Ishikawa (cell line): ENCODE measurements at regions not wholly inside any gene's neighbourhood (a gene's known extent, or its start where the extent isn't known, plus 50 kb on each side); places are given as distances from the start of the nearest gene placed in this dataset.

Experiments used
- CEBPB ChIP-seq: IDR thresholded peaks from 2 replicates; pipeline ENCODE4 v1.6.1; 2012
- CREB1 ChIP-seq: IDR thresholded peaks from 2 replicates; pipeline ENCODE4 v1.6.1; 2012; ENCODE audit warnings: low read depth
- EGR1 ChIP-seq: IDR thresholded peaks from 2 replicates; pipeline ENCODE4 v1.6.1; 2012
- EP300 ChIP-seq: IDR thresholded peaks from 2 replicates; pipeline ENCODE4 v1.6.1; 2012; ENCODE audit warnings: borderline replicate concordance
- FOXM1 ChIP-seq: IDR thresholded peaks from 2 replicates; pipeline ENCODE4 v1.6.1; 2012; ENCODE audit warnings: low read depth, borderline replicate concordance
- NFIC ChIP-seq: IDR thresholded peaks from 2 replicates; pipeline ENCODE4 v1.6.1; 2012
- RAD21 ChIP-seq: IDR thresholded peaks from 2 replicates; pipeline ENCODE4 v1.6.1; 2012; ENCODE audit warnings: low read depth
- TAF1 ChIP-seq: IDR thresholded peaks from 2 replicates; pipeline ENCODE4 v1.6.1; 2012; ENCODE audit warnings: low read depth, mild to moderate bottlenecking
- TCF12 ChIP-seq: IDR thresholded peaks from 2 replicates; pipeline ENCODE4 v1.6.1; 2012; ENCODE audit warnings: low read depth
- TEAD4 ChIP-seq: IDR thresholded peaks from 2 replicates; pipeline ENCODE4 v1.6.1; 2012
- YY1 ChIP-seq: IDR thresholded peaks from 2 replicates; pipeline ENCODE4 v1.6.1; 2012; ENCODE audit warnings: low read depth
- ZBTB7A ChIP-seq: IDR thresholded peaks from 2 replicates; pipeline ENCODE4 v1.6.1; 2012; ENCODE audit warnings: low read depth
- TF ChIP-seq, protein P1 (sequence below): IDR thresholded peaks from 2 replicates; pipeline ENCODE4 v1.6.1; 2012
- TF ChIP-seq, protein P2 (sequence below): IDR thresholded peaks from 2 replicates; pipeline ENCODE4 v1.6.1; 2012; ENCODE audit warnings: low read depth, mild to moderate bottlenecking
- TF ChIP-seq, protein P3 (sequence below): IDR thresholded peaks from 2 replicates; pipeline ENCODE4 v1.6.1; 2012

DNA sequence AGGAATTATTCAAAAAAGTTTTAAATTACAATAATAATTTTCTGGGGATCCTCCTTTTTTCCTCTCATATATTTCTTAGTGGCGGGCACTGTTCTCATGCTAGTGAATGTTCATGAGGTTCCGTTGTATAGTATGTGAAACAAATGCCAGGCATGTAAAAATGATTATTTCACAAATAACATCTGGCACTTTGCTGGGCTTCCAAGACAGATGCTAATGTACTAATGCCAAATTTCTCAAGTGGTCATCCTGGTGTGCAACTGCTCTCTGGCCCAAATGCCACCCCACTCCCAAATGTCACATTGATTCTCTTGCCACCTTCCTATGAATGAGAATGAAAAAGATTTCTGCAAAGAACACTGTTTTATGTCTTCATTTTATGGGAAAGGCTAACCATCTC lies 564.0 kb upstream of the GCFC2 start:
- TF ChIP-seq EP300: no peak
- TF ChIP-seq TAF1: no peak
- no peak for TF ChIP-seq TCF12
- no peak for TF ChIP-seq CEBPB

DNA sequence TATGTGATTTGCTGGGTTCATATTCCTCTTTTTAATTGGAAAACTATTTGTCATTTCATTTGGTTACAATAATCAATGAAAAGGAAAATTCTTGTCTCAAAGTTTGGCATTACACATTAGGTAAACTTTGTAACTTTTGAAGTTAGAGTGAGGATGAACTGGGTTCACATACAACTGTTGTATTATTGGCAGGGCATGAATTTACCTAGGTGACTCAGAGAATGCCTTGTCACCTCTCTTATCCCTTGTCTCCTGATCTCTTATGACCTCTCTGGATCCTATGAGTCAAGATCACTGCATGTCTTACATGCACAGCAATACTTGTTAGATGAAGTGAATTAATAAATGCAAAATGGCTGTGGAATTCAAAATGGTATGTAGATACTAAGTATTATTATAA lies 563.4 kb upstream of the GCFC2 start:
- TF ChIP-seq CEBPB (no peak), TAF1 (no peak), TCF12 (no peak)
- TF ChIP-seq, protein P1, sequence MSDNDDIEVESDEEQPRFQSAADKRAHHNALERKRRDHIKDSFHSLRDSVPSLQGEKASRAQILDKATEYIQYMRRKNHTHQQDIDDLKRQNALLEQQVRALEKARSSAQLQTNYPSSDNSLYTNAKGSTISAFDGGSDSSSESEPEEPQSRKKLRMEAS: no peak

DNA sequence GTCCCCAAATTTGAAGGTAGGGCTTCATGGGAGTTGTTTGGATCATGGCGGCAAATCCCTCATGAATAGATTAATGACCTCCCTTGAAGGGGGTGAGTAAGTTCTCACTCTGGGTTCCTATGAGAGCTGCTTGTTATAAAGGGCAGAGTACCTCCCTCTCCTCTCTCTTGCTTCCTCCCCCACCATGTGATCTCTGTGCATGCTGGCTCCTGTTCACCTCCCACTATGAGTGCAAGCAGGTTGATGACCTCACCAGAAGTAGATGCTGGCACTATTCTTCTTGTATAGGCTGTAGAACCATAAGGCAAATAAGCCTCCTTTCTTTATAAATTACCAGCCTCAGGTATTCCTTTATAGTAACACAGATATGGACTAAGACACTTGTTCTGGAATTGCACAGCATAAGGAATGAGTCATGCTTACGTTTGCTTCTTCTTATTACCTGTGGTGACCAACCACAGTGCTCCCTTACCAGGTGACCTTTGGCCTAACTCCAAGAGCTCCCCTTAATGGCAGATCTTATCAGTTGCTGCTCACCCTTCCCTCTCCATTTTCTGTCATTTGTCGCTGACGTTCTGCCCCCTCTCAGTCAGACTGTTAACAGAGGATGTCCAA lies 559.5 kb upstream of the GCFC2 start:
- no peak for TF ChIP-seq TAF1

DNA sequence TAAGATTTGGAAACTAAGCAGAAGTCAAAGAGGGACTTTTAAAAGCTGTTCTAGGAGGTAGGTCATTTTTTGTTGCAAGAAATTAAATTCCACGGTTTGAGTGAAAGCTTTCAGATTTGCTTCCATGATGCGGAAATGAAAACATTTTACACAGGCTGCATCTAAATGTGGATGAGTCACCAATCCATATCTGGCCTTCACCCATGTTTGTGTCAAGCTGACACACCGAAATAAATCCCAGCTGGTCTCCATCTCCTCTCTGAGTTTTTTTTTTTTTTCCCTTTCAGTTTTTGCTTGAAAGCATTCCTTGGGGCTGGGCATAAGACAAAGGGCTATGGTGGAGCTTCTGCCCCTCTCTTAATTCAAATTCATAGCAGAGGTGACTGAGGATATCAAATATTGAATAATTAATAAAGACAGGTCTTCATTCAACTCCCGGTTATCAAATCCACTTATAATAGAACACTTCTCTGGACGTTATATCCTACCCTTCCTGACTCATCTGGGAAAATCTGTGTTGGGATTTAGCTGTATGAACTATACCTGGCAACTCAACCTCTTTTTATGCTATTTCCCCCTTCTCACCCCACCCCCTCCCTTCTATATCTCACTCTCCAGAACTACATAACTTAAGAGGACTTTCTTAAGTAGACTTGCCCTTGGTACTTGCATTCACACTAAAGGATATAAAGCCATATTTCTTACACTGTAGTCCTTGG lies 558.3 kb upstream of the GCFC2 start:
- TF ChIP-seq FOXM1: no peak
- TF ChIP-seq, protein P1: no peak
- no peak for TF ChIP-seq RAD21
- no peak for TF ChIP-seq CEBPB
- TF ChIP-seq ZBTB7A: no peak

DNA sequence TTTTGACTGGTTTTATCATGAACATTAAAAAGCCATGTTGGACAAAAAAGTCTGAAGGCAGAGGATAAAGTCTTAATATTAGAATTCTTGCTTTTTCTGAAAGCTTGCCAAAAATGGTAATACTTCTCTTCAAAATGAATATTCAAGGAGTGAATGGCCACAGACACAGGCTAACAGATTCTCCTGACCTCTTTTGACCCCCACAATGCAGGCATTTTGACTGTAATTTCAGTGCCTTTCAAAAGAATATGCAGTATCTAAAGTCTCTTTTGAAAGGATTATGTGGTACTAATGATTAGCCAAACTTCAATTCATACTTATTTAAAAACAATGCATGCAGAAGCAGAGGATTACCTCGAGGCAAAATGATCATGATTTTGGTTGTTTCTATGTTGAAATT lies 557.8 kb upstream of the GCFC2 start:
- TF ChIP-seq YY1 (no peak), CEBPB (no peak), RAD21 (no peak), ZBTB7A (no peak), TCF12 (no peak)
- TF ChIP-seq, protein P2, sequence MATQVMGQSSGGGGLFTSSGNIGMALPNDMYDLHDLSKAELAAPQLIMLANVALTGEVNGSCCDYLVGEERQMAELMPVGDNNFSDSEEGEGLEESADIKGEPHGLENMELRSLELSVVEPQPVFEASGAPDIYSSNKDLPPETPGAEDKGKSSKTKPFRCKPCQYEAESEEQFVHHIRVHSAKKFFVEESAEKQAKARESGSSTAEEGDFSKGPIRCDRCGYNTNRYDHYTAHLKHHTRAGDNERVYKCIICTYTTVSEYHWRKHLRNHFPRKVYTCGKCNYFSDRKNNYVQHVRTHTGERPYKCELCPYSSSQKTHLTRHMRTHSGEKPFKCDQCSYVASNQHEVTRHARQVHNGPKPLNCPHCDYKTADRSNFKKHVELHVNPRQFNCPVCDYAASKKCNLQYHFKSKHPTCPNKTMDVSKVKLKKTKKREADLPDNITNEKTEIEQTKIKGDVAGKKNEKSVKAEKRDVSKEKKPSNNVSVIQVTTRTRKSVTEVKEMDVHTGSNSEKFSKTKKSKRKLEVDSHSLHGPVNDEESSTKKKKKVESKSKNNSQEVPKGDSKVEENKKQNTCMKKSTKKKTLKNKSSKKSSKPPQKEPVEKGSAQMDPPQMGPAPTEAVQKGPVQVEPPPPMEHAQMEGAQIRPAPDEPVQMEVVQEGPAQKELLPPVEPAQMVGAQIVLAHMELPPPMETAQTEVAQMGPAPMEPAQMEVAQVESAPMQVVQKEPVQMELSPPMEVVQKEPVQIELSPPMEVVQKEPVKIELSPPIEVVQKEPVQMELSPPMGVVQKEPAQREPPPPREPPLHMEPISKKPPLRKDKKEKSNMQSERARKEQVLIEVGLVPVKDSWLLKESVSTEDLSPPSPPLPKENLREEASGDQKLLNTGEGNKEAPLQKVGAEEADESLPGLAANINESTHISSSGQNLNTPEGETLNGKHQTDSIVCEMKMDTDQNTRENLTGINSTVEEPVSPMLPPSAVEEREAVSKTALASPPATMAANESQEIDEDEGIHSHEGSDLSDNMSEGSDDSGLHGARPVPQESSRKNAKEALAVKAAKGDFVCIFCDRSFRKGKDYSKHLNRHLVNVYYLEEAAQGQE: no peak
- TF ChIP-seq, protein P1: no peak

DNA sequence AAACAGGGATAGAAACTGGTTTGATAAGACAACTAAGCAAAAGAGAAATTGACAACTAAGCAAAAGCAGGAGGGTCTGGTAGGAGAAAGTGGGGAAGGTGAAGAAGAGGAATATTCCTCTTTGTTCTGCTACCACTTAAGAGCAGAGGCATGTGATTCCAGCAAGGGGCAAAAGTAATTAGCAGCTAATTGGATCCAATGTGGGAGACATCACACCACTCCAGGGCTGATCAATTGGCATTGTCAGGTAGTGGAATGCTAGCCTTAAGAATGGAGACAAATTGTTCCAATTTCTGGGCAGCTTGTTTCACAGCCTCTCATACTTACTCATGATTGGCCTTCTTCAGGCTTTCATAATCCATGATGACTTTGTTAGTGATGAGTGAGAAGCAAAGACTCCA lies 547.1 kb upstream of the GCFC2 start:
- TF ChIP-seq TAF1 (no peak), TCF12 (no peak), EP300 (no peak), NFIC (no peak)
- TF ChIP-seq, protein P1: no peak

DNA sequence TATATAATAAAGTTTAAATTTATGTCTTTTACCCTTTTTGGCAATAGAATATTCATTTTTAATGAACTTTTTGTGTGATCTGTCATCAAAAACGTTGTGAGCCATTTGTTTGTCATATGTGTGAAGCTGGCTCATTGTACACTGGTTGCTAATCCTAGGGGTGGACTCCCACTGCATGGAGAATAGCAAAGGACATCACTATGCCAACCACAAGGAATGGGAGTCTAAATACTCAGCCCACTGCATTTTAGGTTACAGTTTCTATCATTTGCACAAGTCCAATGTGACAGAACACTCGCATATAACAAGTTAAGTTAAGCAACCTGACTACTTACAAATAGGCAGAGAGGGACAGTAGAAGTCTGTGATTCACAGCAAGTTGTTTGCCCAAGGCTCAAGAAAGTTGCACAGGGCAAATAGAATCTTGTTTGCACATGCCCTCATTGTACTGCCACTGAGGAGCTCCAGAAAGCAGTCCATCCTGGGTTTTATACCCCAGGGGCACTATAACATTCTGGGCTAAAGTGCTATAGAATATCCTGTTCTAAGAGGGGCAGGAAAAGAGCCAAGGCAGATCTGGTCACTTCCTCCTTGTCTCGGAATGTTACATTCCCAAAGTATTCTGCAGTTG lies 545.9 kb upstream of the GCFC2 start:
- TF ChIP-seq TCF12: no peak
- no peak for TF ChIP-seq ZBTB7A
- TF ChIP-seq YY1: no peak
- no peak for TF ChIP-seq RAD21
- no peak for TF ChIP-seq NFIC
- no peak for TF ChIP-seq FOXM1
- TF ChIP-seq TEAD4: no peak
- no peak for TF ChIP-seq CEBPB

DNA sequence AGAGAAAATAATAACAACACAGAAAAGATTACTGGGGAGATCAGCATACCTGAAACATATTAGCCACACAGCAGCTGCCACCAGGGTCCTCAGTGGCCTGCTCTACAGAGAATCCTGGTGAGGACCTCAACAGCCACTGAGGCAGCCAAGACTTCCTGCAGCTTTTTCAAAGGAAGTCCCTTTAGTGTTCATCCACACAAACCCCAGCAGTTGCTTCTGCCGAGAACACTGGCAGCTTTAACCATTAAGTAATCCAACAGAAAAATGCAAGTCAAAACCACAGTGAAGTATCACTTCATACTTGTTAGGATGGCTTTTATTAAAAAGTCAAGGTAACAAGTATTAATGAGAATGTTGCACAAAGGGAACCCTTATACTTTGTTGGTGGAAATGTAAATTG lies 542.0 kb upstream of the GCFC2 start:
- no peak for TF ChIP-seq CEBPB
- TF ChIP-seq EP300: no peak
- no peak for TF ChIP-seq NFIC
- TF ChIP-seq FOXM1: no peak
- TF ChIP-seq ZBTB7A: no peak
- no peak for TF ChIP-seq RAD21
- TF ChIP-seq, protein P3, sequence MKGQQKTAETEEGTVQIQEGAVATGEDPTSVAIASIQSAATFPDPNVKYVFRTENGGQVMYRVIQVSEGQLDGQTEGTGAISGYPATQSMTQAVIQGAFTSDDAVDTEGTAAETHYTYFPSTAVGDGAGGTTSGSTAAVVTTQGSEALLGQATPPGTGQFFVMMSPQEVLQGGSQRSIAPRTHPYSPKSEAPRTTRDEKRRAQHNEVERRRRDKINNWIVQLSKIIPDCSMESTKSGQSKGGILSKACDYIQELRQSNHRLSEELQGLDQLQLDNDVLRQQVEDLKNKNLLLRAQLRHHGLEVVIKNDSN: no peak
- TF ChIP-seq TEAD4: no peak
- TF ChIP-seq TAF1: no peak
- no peak for TF ChIP-seq EGR1
- TF ChIP-seq, protein P2: no peak
- TF ChIP-seq CREB1: no peak
- TF ChIP-seq, protein P1: no peak
- TF ChIP-seq YY1: no peak
- no peak for TF ChIP-seq TCF12
